ENCODE measurements at regions not wholly inside any gene's neighbourhood (a gene's known extent, or its start where the extent isn't known, plus 50 kb on each side); places are given as distances from the start of the nearest gene placed in this dataset.
A peak's percentile ranks its signal among the peaks of the same experiment; 100 is the strongest.

DNA sequence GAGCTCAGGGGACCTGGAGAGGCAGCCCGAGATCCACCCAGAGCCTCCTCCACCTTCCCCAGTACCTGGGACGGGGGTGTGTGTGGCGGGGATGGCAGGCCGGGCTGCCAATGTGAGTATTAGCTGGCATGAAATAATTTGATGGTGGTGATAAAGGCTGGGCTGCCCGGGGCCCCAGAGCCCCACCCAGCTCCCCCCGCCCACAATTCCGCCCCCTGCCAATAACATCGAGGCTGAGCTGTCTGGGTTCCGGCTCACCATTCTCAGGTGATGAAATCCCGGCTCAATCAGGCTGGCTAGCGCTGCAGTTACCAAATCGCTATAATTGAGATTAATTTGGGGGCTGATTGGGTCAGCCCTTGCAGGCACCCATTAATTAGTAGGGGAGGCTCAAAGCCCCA lies 103.8 kb upstream of the CASZ1 start:
- H3K4me3 ChIP-seq, result no peak overlapping the region
- no peak overlapping the region for H3K9ac ChIP-seq (ENCODE audit: insufficient read depth in 1 of 2, low read length in 2 of 2)
- ATAC-seq (ENCODE audit: insufficient read depth, low FRiP score) (no peak), DNase-seq (no peak)
- no peaks in the 10 kb centered on the region for H3K27me3 ChIP-seq (ENCODE audit: control insufficient read depth in 3 of 3, insufficient read depth in 3 of 3, low read length in 2 of 3)
- no peak for TF ChIP-seq CTCF (IDR thresholded peaks at IDR 0.05; ENCODE audit: control extremely low read depth, extremely low read depth)
- H3K4me1 ChIP-seq (ENCODE audit: control insufficient read depth in 5 of 5, insufficient read depth in 5 of 5, low read length in 5 of 5), result peaks cover 0 to 37% (median 6%) of the 10 kb centered on the region in 5 donors
- H3K36me3 ChIP-seq (ENCODE audit: control insufficient read depth in 4 of 4, insufficient read depth in 4 of 4, low read length in 4 of 4), result no peaks in the 10 kb centered on the region
- H3K27ac ChIP-seq (ENCODE audit: low read depth in 1 of 2, low read length in 1 of 2), result peak overlapping the region in 1 of 2 donors; percentile 71
- H3K9me3 ChIP-seq (ENCODE audit: control insufficient read depth in 4 of 4, insufficient read depth in 3 of 4, low read length in 3 of 4), result no peaks in the 10 kb centered on the region
- WGBS, 2 donors, result 73 to 80% methylated on average over 12 of the region's 12 CpGs

- DNase-seq (peak in 1 of 3 donors; percentile 34), ATAC-seq (ENCODE audit: insufficient read depth, low FRiP score) (no peak)
- Histone ChIP-seq H3K4me3 (no peak overlapping the region), H3K9ac (ENCODE audit: insufficient read depth in 1 of 2, low read length in 2 of 2) (peak overlapping the region in 1 of 2 donors; percentile 25), H3K4me1 (ENCODE audit: control insufficient read depth in 5 of 5, insufficient read depth in 5 of 5, low read length in 5 of 5) (peaks cover 0 to 42% (median 10%) of the 10 kb centered on the region in 5 donors), H3K27me3 (ENCODE audit: control insufficient read depth in 3 of 3, insufficient read depth in 3 of 3, low read length in 2 of 3) (no peaks in the 10 kb centered on the region), H3K36me3 (ENCODE audit: control insufficient read depth in 4 of 4, insufficient read depth in 4 of 4, low read length in 4 of 4) (no peaks in the 10 kb centered on the region), H3K9me3 (ENCODE audit: control insufficient read depth in 4 of 4, insufficient read depth in 3 of 4, low read length in 3 of 4) (no peaks in the 10 kb centered on the region), H3K27ac (ENCODE audit: low read depth in 1 of 2, low read length in 1 of 2) (peak overlapping the region in 1 of 2 donors; percentile 71)
- WGBS, 2 donors, result 80 to 85% methylated on average over 6 of the region's 6 CpGs
- TF ChIP-seq CTCF (IDR thresholded peaks at IDR 0.05; ENCODE audit: control extremely low read depth, extremely low read depth), result no peak
Observed at GRCh38 chr1:10900691-10901090, 104.2 kb upstream of the CASZ1 start.

DNA sequence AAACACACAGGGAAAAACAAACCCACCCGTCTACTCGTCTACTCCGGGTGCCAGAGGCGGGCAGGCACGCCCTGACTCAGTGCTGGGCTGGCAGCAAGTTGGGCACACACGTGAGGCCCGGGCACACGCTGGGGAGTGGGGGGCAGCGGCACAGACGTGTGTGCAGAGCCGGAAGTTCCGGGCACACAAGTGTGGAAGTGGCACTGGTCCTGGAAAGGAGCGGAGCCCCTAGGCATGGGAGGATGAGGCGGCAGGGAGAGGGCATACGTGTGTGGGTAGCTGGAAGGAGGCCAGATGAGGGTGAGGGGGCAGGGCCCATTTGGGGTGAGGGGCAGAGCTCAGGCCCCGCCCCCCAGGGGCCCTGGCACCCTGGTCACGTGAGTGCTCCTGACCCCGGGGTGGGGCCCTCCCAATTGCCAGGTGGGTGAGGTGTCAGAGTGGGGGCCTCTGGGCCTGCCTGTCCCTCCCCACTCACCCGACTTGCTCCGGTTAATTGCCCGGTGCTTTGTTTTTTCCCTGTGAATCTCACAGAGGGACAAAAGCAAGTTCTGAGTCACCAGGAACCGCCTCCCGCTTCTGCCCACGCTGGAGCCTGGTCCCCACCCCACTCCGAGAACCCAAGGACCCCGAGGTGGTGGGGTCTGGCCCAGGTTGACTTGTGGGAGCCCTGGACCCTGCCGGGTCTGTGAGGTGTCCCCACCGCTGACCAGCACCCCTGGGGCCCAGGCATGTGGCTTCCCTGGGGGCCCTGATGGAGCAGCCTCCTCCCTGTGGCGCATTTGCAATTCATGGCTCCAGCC lies 104.8 kb upstream of the CASZ1 start:
- Histone ChIP-seq H3K27me3 (ENCODE audit: control insufficient read depth in 3 of 3, insufficient read depth in 3 of 3, low read length in 2 of 3) (no peaks in the 10 kb centered on the region), H3K27ac (ENCODE audit: low read depth in 1 of 2, low read length in 1 of 2) (peak overlapping the region in 1 of 2 donors; percentile 71), H3K4me1 (ENCODE audit: control insufficient read depth in 5 of 5, insufficient read depth in 5 of 5, low read length in 5 of 5) (peaks cover 0 to 46% (median 10%) of the 10 kb centered on the region in 5 donors), H3K36me3 (ENCODE audit: control insufficient read depth in 4 of 4, insufficient read depth in 4 of 4, low read length in 4 of 4) (no peaks in the 10 kb centered on the region), H3K4me3 (no peak overlapping the region), H3K9me3 (ENCODE audit: control insufficient read depth in 4 of 4, insufficient read depth in 3 of 4, low read length in 3 of 4) (no peaks in the 10 kb centered on the region), H3K9ac (ENCODE audit: insufficient read depth in 1 of 2, low read length in 2 of 2) (peak overlapping the region in 1 of 2 donors; percentile 25)
- peak in 1 of 3 donors; percentile 28 for DNase-seq
- 65 to 77% methylated on average over 28 to 29 of the region's 29 CpGs for WGBS, 2 donors
- TF ChIP-seq CTCF (IDR thresholded peaks at IDR 0.05; ENCODE audit: control extremely low read depth, extremely low read depth), result no peak
- no peak for ATAC-seq (ENCODE audit: insufficient read depth, low FRiP score)

Measured in lung (tissue), 11 donors.